B cell (primary cell): ENCODE measurements at regions not wholly inside any gene's neighbourhood (a gene's known extent, or its start where the extent isn't known, plus 50 kb on each side); places are given as distances from the start of the nearest gene placed in this dataset.

Source experiments
- EZH2 ChIP-seq: IDR thresholded peaks from 2 replicates; pipeline ENCODE4 v1.6.1; 2012; ENCODE audit warnings: borderline replicate concordance, low read depth, mild to moderate bottlenecking, moderate library complexity, low read length; ENCODE audit not compliant: insufficient read depth, poor library complexity, severe bottlenecking
- TF ChIP-seq, protein P1 (sequence below): fragments of 200-600 bp; IDR thresholded peaks from one replicate; pipeline ENCODE4 v1.8.0; 2022; ENCODE audit warnings: antibody characterized with exemption, mild to moderate bottlenecking

DNA sequence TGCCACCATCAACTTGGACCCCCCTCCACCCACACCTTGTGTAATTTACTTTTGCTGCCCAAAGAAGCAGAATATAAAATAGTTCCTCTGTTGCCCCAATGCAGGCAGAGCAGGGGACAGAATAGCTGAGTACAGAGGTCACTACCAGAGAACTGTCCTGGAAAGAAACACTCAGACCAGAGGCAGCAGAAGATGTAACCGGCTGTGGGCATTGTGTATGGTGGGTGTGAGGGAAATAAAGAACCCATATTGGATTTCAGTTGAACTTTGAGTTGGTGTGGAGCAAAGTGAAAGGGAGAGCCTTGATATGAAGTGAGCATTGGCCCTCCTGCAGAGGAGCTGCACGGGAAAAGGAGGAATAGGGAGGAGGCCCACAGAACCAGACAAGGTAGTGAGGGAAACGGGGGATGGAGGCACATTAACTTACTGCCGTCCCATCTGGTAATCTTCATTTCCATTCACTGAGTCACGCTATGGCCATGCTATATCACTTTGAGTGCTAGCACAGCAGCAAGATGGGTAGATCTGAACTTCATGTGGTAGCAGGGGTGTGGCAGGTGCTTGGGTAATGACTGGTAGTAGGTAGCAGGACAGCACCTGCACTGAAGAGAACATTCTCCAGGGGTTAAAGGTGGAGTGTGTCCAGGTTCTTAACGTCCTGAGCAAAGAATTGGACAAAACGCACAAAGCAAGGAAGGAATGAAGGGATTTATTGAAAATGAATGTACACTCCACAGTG, 56.3 kb upstream of the FBXO28 start:
- TF ChIP-seq, protein P1, sequence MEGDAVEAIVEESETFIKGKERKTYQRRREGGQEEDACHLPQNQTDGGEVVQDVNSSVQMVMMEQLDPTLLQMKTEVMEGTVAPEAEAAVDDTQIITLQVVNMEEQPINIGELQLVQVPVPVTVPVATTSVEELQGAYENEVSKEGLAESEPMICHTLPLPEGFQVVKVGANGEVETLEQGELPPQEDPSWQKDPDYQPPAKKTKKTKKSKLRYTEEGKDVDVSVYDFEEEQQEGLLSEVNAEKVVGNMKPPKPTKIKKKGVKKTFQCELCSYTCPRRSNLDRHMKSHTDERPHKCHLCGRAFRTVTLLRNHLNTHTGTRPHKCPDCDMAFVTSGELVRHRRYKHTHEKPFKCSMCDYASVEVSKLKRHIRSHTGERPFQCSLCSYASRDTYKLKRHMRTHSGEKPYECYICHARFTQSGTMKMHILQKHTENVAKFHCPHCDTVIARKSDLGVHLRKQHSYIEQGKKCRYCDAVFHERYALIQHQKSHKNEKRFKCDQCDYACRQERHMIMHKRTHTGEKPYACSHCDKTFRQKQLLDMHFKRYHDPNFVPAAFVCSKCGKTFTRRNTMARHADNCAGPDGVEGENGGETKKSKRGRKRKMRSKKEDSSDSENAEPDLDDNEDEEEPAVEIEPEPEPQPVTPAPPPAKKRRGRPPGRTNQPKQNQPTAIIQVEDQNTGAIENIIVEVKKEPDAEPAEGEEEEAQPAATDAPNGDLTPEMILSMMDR, result no peak
- no peak for TF ChIP-seq EZH2
